Right ventricle myocardium superior (tissue), 1 donor: ENCODE measurements at regions not wholly inside any gene's neighbourhood (a gene's known extent, or its start where the extent isn't known, plus 50 kb on each side); places are given as distances from the start of the nearest gene placed in this dataset.
"Not testable (repeated sequence)": the region's sequence is repeated elsewhere in the genome, so short reads cannot be mapped to it uniquely, and the experiment has no call there.

Source experiments
- ATAC-seq: fragments of 200-7000 bp; cut with Tn5 transposase; one replicate; pipeline ENCODE4 v1.9.1; 2020; ENCODE audit warnings: mild to moderate bottlenecking; ENCODE audit not compliant: poor library complexity
- DNase-seq: peaks from one replicate; pipeline ENCODE4 v3.0.0-alpha.2; 2020
- intact Hi-C: fragments of 100-400 bp; cut with DNase I; formaldehyde crosslinking; loops from one replicate; pipeline ENCODE4 v1.11.2; 2022
- donor health status: DM: no; HTN: yes; CAD: no; lungs with severe emphysema.

DNA sequence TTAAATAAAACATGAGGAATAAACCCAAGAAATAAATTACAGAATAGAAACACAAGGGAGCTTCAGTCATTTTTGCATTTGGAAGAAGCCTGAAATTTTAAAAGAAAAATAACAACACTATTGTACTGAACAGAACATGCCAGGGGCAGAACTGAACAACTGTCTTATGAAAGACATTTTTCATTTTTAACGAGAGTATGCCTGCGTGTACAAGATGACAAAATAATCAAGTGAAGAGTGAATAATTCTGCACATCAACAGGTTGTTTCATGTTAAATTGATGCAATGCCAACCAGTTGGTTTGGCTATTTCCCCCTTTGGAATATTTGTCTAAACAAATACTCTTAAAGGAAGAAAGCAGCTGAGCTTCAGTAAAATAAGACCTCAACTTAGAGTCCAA is 103.3 kb upstream of the BTG1 start:
- intact Hi-C loops = loop anchor here (10.0 kb wide), 1 partner anchor 434 kb away; no protein-coding TSS in a partner anchor
- no peak for DNase-seq
- no peak for ATAC-seq

DNA sequence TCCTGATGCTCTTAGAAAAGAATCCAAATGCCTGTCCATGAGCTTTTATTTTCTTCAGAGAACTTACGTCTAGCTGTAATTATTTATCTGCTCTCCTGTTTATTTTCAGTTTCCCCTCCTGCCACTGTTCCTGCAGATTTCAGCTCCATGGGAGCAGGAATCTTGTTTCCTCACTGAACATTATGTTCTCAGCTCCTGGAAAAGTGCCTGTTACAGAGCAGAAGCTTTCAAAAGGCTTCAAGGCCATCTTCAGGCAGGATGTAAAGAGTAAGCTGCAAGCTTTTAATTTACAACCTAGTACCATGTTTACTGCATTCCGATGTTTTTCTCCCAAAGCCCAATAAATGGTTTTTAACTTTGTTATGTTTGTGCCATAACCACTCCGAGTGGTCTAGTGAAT is 98.4 kb upstream of the BTG1 start:
- DNase-seq (no peak), ATAC-seq (peak; percentile 94)
- intact Hi-C loops = loop anchor here (5.0 to 10.0 kb wide), 2 partner anchors 97 to 429 kb away; partner anchors contain the start of gene BTG1

- ATAC-seq = peak; percentile 66
These were observed 97.3 kb upstream of the BTG1 start for GRCh38 chr12:92242907-92243306.

DNA sequence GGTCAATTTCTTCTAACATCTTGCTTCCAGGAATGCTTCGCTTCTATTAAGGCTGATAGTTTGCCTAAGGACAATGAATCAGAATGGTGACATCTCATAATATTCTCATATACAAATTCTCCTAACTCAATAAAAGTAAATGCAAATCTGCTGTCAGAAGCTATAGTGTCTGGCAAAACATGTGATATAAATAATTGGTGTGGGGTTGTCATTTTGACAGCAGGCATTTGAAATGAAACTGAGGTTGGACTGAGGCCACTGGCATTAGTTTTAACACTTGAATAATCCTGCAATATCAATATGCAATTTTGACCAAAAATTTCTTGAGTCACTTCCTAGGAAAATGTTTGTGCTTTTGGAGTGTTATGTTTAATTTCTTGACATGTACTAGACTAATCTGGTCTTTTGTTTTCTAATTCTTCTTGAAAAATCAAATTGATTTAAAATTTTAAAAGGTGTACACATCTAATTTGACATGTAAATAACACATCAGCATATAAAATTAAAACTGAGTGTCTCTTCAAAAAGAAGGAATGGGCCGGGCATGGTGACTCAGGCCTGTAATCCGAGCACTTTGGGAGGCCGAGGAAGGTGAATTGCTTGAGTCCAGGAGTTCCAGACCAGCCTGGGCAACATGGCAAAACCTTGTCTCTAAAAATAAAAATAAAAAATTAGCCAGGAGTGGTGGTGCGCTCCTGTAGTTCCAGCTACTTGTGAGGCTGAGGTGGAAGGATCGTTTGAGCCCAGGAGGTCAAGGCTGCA is 92.3 kb upstream of the BTG1 start:
- no peak for ATAC-seq
- intact Hi-C loops = no loop called here

More at GRCh38 chr12:92242907-92243306, 97.3 kb upstream of the BTG1 start:
- intact Hi-C loops = loop anchor here (5.0 to 10.0 kb wide), 2 partner anchors 96 to 428 kb away; partner anchors contain the start of gene BTG1
- DNase-seq = no peak

DNA sequence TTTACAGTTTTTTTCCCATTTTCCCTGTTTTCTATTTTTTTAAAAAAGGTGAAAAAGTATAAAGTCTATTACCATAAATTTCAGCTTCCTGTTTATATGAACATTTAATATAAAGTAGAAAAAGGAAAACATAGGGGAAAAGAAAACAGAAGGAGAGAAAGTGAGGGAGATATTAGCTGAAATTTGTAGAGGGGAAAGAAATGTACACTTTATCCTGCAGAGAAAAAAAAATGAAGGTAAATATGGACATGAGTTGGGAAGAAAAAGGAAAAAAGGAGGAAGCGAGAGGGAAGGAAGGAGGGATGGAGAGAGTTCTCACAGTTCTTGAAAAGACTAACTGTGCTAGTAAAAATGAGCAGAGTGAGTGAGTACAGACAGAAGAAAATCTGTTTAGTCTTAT is 91.6 kb upstream of the BTG1 start:
- intact Hi-C loops = no loop called here
- DNase-seq (no peak), ATAC-seq (no peak)

More for the DNA sequence above, 92.3 kb upstream of the BTG1 start:
- no peak for DNase-seq

DNA sequence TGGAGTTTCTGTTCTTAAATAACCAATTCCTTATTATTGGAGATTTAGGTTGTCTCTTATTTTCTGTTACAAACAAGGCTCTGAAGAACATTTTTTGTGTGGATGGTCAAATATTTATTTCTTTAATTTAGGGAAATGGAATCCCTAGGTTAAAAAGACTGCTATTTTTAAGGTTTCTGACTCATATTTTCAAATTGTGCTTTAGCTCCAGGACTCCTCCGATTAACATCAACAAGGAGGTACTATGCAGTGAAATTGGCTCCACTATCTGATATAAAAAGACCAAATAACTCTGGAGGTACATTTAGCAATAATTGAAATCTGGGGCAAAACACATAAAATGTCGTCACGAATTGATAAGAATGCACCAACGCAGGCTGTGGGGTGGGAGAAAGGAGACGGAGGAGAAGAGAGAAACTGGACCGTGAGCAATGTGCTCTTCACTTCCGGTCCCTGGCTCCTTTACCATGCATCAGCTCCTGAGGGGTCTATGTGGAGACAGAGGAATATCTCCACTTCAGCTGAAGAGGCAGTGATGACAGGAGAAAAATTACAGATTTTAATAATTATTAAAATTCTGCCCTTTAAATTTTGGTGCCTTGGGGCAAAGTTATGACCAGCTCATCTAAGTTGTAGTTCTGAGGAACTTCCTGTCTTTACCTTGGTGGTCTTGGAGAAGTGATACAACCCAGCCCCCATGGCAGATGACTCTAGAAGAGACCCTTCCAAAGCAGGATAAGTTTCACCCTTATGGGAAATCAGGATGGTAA is 90.2 kb upstream of the BTG1 start:
- DNase-seq = no peak
- ATAC-seq = no peak
- intact Hi-C loops = no loop called here

- ATAC-seq = no peak
- intact Hi-C loops = no loop called here
- no peak for DNase-seq
These were observed 88.9 kb upstream of the BTG1 start for GRCh38 chr12:92234533-92234932.

- intact Hi-C loops = no loop called here
- ATAC-seq (no peak), DNase-seq (no peak)
These were observed 87.8 kb upstream of the BTG1 start for GRCh38 chr12:92233346-92234015.

DNA sequence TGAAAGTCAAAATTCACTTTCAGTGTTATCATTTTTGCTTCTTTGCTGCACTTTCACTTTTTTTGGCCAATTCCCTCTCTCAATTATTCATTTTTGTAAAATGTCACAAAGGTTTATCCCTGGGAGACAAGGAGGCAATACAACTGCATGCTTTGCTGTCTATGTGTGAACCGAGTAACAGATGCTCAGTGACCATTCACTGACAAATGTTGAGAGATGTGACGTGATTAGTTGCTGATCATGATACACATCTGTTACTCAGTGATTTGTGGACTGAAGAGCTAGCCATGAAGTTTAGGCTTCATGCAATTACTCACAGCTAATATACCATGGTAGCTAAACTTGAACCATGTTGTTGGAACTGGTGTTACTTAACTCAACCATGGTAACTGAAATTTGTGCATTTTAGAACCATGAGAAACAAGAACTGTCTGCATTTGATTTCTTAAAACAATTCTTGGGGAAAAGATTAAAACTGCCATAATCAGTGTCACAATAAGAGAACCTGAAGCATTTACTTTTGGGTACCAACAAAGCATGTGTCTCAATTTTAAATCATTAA is 86.8 kb upstream of the BTG1 start:
- intact Hi-C loops, DNase-seq: not testable (repeated sequence)
- peak; percentile 44 for ATAC-seq

- DNase-seq, intact Hi-C loops: not testable (repeated sequence)
- ATAC-seq = peak; percentile 90
These were observed 86.3 kb upstream of the BTG1 start for GRCh38 chr12:92231945-92232344.

DNA sequence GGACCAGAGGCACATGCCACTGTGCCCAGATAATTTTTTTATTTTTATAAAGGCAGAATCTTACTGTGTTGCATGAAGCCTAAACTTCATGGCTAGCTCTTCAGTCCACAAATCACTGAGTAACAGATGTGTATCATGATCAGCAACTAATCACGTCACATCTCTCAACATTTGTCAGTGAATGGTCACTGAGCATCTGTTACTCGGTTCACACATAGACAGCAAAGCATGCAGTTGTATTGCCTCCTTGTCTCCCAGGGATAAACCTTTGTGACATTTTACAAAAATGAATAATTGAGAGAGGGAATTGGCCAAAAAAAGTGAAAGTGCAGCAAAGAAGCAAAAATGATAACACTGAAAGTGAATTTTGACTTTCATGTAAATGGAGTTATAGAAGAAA is 85.9 kb upstream of the BTG1 start:
- intact Hi-C loops = not testable (repeated sequence)

DNA sequence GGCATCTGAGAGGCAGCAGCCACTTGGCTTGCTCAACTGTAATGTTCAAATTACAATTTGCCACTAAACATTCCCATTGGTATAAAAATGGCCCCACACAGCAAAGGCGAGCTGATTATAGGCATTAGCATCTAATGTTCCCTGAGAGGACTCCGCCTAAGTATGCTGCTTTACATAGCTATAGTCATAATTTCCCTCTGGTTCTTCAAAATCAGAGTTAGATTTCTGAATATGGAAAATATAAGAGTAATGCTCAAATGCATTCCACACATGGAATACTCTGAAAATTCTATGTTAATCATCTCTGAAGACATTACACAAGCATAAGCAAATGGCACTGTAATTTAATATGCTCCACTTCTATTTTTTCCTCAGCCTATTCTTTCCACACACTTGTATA is 83.7 kb upstream of the BTG1 start:
- DNase-seq = no peak
- no peak for ATAC-seq
- intact Hi-C loops = loop anchor here (10.0 kb wide), 1 partner anchor 75 kb away; no protein-coding TSS in a partner anchor

More for the DNA sequence above, 85.9 kb upstream of the BTG1 start:
- DNase-seq = not testable (repeated sequence)
- ATAC-seq = peak; percentile 51

DNA sequence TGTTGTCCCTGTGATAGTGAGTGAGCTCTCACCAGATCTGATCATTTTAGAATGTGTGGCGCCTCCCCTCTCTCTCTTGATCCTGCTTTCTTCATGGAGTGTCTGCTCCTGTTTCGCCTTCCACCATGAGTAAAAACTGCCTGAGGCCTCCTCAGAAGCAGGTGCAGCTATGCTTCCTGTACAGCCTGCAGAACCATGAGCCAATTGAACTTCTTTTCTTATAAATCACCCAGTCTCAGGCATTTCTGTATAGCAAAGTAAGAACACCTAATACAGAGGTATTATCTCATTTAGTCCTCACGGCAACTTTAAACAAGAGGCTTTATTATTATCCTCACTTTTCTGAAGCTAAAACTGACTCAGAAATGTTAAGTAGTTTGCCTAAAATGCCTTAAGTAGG is 81.3 kb upstream of the BTG1 start:
- no peak for DNase-seq
- intact Hi-C loops = loop anchor here (10.0 kb wide), 1 partner anchor 72 kb away; no protein-coding TSS in a partner anchor
- no peak for ATAC-seq

GRCh38 chr12:92226071-92226661 is 80.5 kb upstream of the BTG1 start:
- intact Hi-C loops = loop anchor here (10.0 kb wide), 1 partner anchor 71 kb away; no protein-coding TSS in a partner anchor
- DNase-seq (no peak), ATAC-seq (no peak)

GRCh38 chr12:92224685-92225331 is 79.2 kb upstream of the BTG1 start:
- intact Hi-C loops = loop anchor here (10.0 kb wide), 1 partner anchor 70 kb away; no protein-coding TSS in a partner anchor
- peak; percentile 57 for ATAC-seq
- DNase-seq = no peak

- DNase-seq (no peak), ATAC-seq (no peak)
- intact Hi-C loops = loop anchor here (10.0 kb wide), 1 partner anchor 69 kb away; no protein-coding TSS in a partner anchor
These were observed 77.8 kb upstream of the BTG1 start for GRCh38 chr12:92223481-92223880.

GRCh38 chr12:92221656-92222315 is 76.1 kb upstream of the BTG1 start:
- intact Hi-C loops = loop anchor here (10.0 kb wide), 1 partner anchor 67 kb away; no protein-coding TSS in a partner anchor
- DNase-seq (no peak), ATAC-seq (no peak)
